GM21423 (cell line): ENCODE measurements at regions not wholly inside any gene's neighbourhood (a gene's known extent, or its start where the extent isn't known, plus 50 kb on each side); places are given as distances from the start of the nearest gene placed in this dataset.

Experiments used
- ATAC-seq: cut with Tn5 transposase; IDR thresholded peaks from one replicate; pipeline ENCODE4 v1.9.1; 2021; ENCODE audit warnings: mild to moderate bottlenecking, moderate library complexity; ENCODE audit not compliant: unreplicated experiment

- ATAC-seq, result no peak
These were observed 1149.2 kb downstream of the BRD1 start for GRCh38 chr22:48678171-48679135.

- no peak for ATAC-seq
These were observed 1150.1 kb downstream of the BRD1 start for GRCh38 chr22:48677621-48678020.

GRCh38 chr22:48677168-48677520 is 1150.5 kb downstream of the BRD1 start:
- no peak for ATAC-seq

GRCh38 chr22:48676266-48677167 is 1151.2 kb downstream of the BRD1 start:
- no peak for ATAC-seq

GRCh38 chr22:48675830-48676145 is 1151.9 kb downstream of the BRD1 start:
- ATAC-seq, result no peak

GRCh38 chr22:48675141-48675829 is 1152.4 kb downstream of the BRD1 start:
- ATAC-seq, result no peak

GRCh38 chr22:48673806-48674500 is 1153.7 kb downstream of the BRD1 start:
- no peak for ATAC-seq

GRCh38 chr22:48672387-48672786 is 1155.3 kb downstream of the BRD1 start:
- ATAC-seq, result no peak

GRCh38 chr22:48670731-48671130 is 1156.9 kb downstream of the BRD1 start:
- ATAC-seq, result no peak

- ATAC-seq, result no peak
These were observed 1157.5 kb downstream of the BRD1 start for GRCh38 chr22:48669986-48670716.

- no peak for ATAC-seq
These were observed 1158.4 kb downstream of the BRD1 start for GRCh38 chr22:48669226-48669625.

- ATAC-seq, result no peak
These were observed 1160.4 kb downstream of the BRD1 start for GRCh38 chr22:48667289-48667688.

GRCh38 chr22:48666620-48667019 is 1161.1 kb downstream of the BRD1 start:
- ATAC-seq, result no peak

GRCh38 chr22:48665311-48665995 is 1162.2 kb downstream of the BRD1 start:
- ATAC-seq, result no peak

- ATAC-seq, result no peak
These were observed 1163.1 kb downstream of the BRD1 start for GRCh38 chr22:48664586-48664985.

- ATAC-seq, result no peak
These were observed 1164.4 kb downstream of the BRD1 start for GRCh38 chr22:48663297-48663696.

- no peak for ATAC-seq
These were observed 1165.1 kb downstream of the BRD1 start for GRCh38 chr22:48662476-48663135.

GRCh38 chr22:48661984-48662383 is 1165.7 kb downstream of the BRD1 start:
- no peak for ATAC-seq
